ENCODE measurements at regions not wholly inside any gene's neighbourhood (a gene's known extent, or its start where the extent isn't known, plus 50 kb on each side); places are given as distances from the start of the nearest gene placed in this dataset.

- Mint-ChIP-seq H3K27ac (ENCODE audit: unreplicated experiment) (no peak overlapping the region), H3K4me3 (ENCODE audit: unreplicated experiment) (no peak overlapping the region), H3K27me3 (ENCODE audit: unreplicated experiment) (no peaks in the 10 kb centered on the region), H3K36me3 (ENCODE audit: unreplicated experiment) (no peaks in the 10 kb centered on the region), H3K9me3 (ENCODE audit: unreplicated experiment) (no peaks in the 10 kb centered on the region), H3K4me1 (ENCODE audit: unreplicated experiment) (no peaks in the 10 kb centered on the region)
- DNase-seq (ENCODE audit: extremely low spot score, unreplicated experiment) = no peak
- no peak for TF ChIP-seq CTCF (IDR thresholded peaks at IDR 0.05)
Observed at GRCh38 chr13:65453982-65454381, 1776.2 kb downstream of the PCDH9 start.

- Mint-ChIP-seq H3K36me3 (ENCODE audit: unreplicated experiment) (peaks cover 3% of the 10 kb centered on the region), H3K27me3 (ENCODE audit: unreplicated experiment) (no peaks in the 10 kb centered on the region), H3K9me3 (ENCODE audit: unreplicated experiment) (peaks cover 31% of the 10 kb centered on the region), H3K4me1 (ENCODE audit: unreplicated experiment) (no peaks in the 10 kb centered on the region), H3K27ac (ENCODE audit: unreplicated experiment) (no peak overlapping the region), H3K4me3 (ENCODE audit: unreplicated experiment) (no peak overlapping the region)
- DNase-seq (ENCODE audit: extremely low spot score, unreplicated experiment) = no peak
- no peak for TF ChIP-seq CTCF (IDR thresholded peaks at IDR 0.05)
Observed at GRCh38 chr13:65445340-65445739, 1784.8 kb downstream of the PCDH9 start.

GRCh38 chr13:65435590-65435989 is 1794.5 kb downstream of the PCDH9 start:
- Mint-ChIP-seq H3K36me3 (ENCODE audit: unreplicated experiment) (peaks cover 6% of the 10 kb centered on the region), H3K27ac (ENCODE audit: unreplicated experiment) (no peak overlapping the region), H3K4me1 (ENCODE audit: unreplicated experiment) (no peaks in the 10 kb centered on the region), H3K27me3 (ENCODE audit: unreplicated experiment) (no peaks in the 10 kb centered on the region), H3K9me3 (ENCODE audit: unreplicated experiment) (peaks cover 33% of the 10 kb centered on the region), H3K4me3 (ENCODE audit: unreplicated experiment) (no peak overlapping the region)
- DNase-seq (ENCODE audit: extremely low spot score, unreplicated experiment) = no peak
- TF ChIP-seq CTCF (IDR thresholded peaks at IDR 0.05) = no peak

- Mint-ChIP-seq H3K27ac (ENCODE audit: unreplicated experiment) (no peak overlapping the region), H3K27me3 (ENCODE audit: unreplicated experiment) (no peaks in the 10 kb centered on the region), H3K9me3 (ENCODE audit: unreplicated experiment) (peaks cover 8% of the 10 kb centered on the region), H3K4me1 (ENCODE audit: unreplicated experiment) (peaks cover 20% of the 10 kb centered on the region), H3K4me3 (ENCODE audit: unreplicated experiment) (no peak overlapping the region), H3K36me3 (ENCODE audit: unreplicated experiment) (no peaks in the 10 kb centered on the region)
- DNase-seq (ENCODE audit: extremely low spot score, unreplicated experiment) = no peak
- TF ChIP-seq CTCF (IDR thresholded peaks at IDR 0.05) = no peak
Observed at GRCh38 chr13:65417953-65418352, 1812.2 kb downstream of the PCDH9 start.

- Mint-ChIP-seq H3K36me3 (ENCODE audit: unreplicated experiment) (no peaks in the 10 kb centered on the region), H3K27me3 (ENCODE audit: unreplicated experiment) (no peaks in the 10 kb centered on the region), H3K4me3 (ENCODE audit: unreplicated experiment) (no peak overlapping the region), H3K4me1 (ENCODE audit: unreplicated experiment) (peaks cover 20% of the 10 kb centered on the region), H3K27ac (ENCODE audit: unreplicated experiment) (no peak overlapping the region), H3K9me3 (ENCODE audit: unreplicated experiment) (peaks cover 5% of the 10 kb centered on the region)
- DNase-seq (ENCODE audit: extremely low spot score, unreplicated experiment) = no peak
- no peak for TF ChIP-seq CTCF (IDR thresholded peaks at IDR 0.05)
Observed at GRCh38 chr13:65416784-65417183, 1813.4 kb downstream of the PCDH9 start.
